Neural cell (in vitro differentiated cells): ENCODE measurements at regions not wholly inside any gene's neighbourhood (a gene's known extent, or its start where the extent isn't known, plus 50 kb on each side); places are given as distances from the start of the nearest gene placed in this dataset.

Source experiments
- H2AFZ ChIP-seq: fragments of 200-600, 300-800 bp; sonication (generic), shearing (Covaris generic); 2 replicates; pipeline ENCODE4 v1.6.0; 2014; ENCODE audit warnings: low read depth, mild to moderate bottlenecking, antibody characterized with exemption, low read length, moderate library complexity
- H3F3A ChIP-seq: fragments of 200-600 bp; shearing (Covaris generic); 2 replicates; pipeline ENCODE4 v1.6.1; 2016; ENCODE audit warnings: mild to moderate bottlenecking, moderate library complexity, mixed read lengths, antibody characterized with exemption, low read length; ENCODE audit not compliant: insufficient read depth, poor library complexity, severe bottlenecking
- H3K27ac ChIP-seq: fragments of 200-600, 300-800 bp; sonication (generic), shearing (Covaris generic); 2 replicates; pipeline ENCODE4 v1.5.1; 2014; ENCODE audit warnings: mild to moderate bottlenecking, low read length, moderate library complexity
- H3K27me3 ChIP-seq: fragments of 300-800, 200-600 bp; sonication (generic), shearing (Covaris generic); 2 replicates; pipeline ENCODE4 v1.6.0; 2014; ENCODE audit warnings: mild to moderate bottlenecking, low read depth, low read length, moderate library complexity; ENCODE audit not compliant: insufficient read depth
- H3K36me3 ChIP-seq: fragments of 300-800, 200-600 bp; sonication (generic), shearing (Covaris generic); 2 replicates; pipeline ENCODE4 v1.5.1; 2014; ENCODE audit warnings: mild to moderate bottlenecking, antibody characterized with exemption, low read length, moderate library complexity; ENCODE audit not compliant: insufficient read depth
- H3K4me2 ChIP-seq: fragments of 300-800, 200-600 bp; sonication (generic), shearing (Covaris generic); 2 replicates; pipeline ENCODE4 v1.6.0; 2014; ENCODE audit warnings: mild to moderate bottlenecking, low read length
- H3K4me3 ChIP-seq: fragments of 300-800, 200-600 bp; sonication (generic), shearing (Covaris generic); 2 replicates; pipeline ENCODE4 v1.5.1; 2014; ENCODE audit warnings: mild to moderate bottlenecking, low read length, moderate library complexity
- H3K79me2 ChIP-seq: fragments of 200-600 bp; shearing (Covaris generic); replicated peaks from 2 replicates; pipeline ENCODE4 v1.6.0; 2014; ENCODE audit warnings: mild to moderate bottlenecking, low read length, moderate library complexity; ENCODE audit not compliant: insufficient read depth
- H3K9ac ChIP-seq: fragments of 300-800, 200-600 bp; sonication (generic), shearing (Covaris generic); 2 replicates; pipeline ENCODE4 v1.6.1; 2016; ENCODE audit warnings: mild to moderate bottlenecking, low read length, mixed read lengths
- H3K9me2 ChIP-seq: fragments of 200-600 bp; shearing (Covaris generic); 2 replicates; pipeline ENCODE4 v1.6.1; 2016; ENCODE audit warnings: mild to moderate bottlenecking, low read length, mixed read lengths; ENCODE audit not compliant: insufficient read depth
- H3K9me3 ChIP-seq: fragments of 200-600, 300-800 bp; sonication (generic), shearing (Covaris generic); 2 replicates; pipeline ENCODE4 v1.6.1; 2016; ENCODE audit warnings: mild to moderate bottlenecking, mixed run types, low read length, moderate library complexity, mixed read lengths
- H4K20me1 ChIP-seq: fragments of 200-600 bp; shearing (Covaris generic); 2 replicates; pipeline ENCODE4 v1.6.1; 2016; ENCODE audit warnings: mild to moderate bottlenecking, mixed run types; ENCODE audit not compliant: insufficient read depth
- EP300 ChIP-seq: fragments of 450-650 bp; conservative IDR thresholded peaks from 2 replicates; pipeline ENCODE4 v1.6.1; 2014; ENCODE audit warnings: antibody characterized with exemption, mild to moderate bottlenecking, moderate library complexity; ENCODE audit not compliant: poor library complexity, severe bottlenecking
- EZH2 ChIP-seq: fragments of 200-600, 300-800 bp; shearing (Covaris generic), sonication (generic); IDR thresholded peaks from 2 replicates; pipeline ENCODE4 v1.6.1; 2014; ENCODE audit warnings: antibody characterized with exemption, low read length, borderline replicate concordance, mild to moderate bottlenecking; ENCODE audit not compliant: insufficient read depth, poor library complexity, severe bottlenecking
- MXI1 ChIP-seq: fragments of 450-650 bp; conservative IDR thresholded peaks from 2 replicates; pipeline ENCODE4 v1.6.1; 2014; ENCODE audit warnings: antibody characterized with exemption, mild to moderate bottlenecking; ENCODE audit not compliant: poor library complexity, severe bottlenecking
- POLR2AphosphoS5 ChIP-seq: IDR thresholded peaks from 2 replicates; pipeline ENCODE4 v1.6.1; 2012
- RAD21 ChIP-seq: fragments of 450-650 bp; conservative IDR thresholded peaks from 2 replicates; pipeline ENCODE4 v1.6.1; 2014; ENCODE audit warnings: antibody characterized with exemption, mild to moderate bottlenecking, moderate library complexity
- SMC3 ChIP-seq: fragments of 450-650 bp; conservative IDR thresholded peaks from 2 replicates; pipeline ENCODE4 v1.6.1; 2014; ENCODE audit warnings: antibody characterized with exemption, mild to moderate bottlenecking, moderate library complexity; ENCODE audit not compliant: poor library complexity
- TAF1 ChIP-seq: IDR thresholded peaks from 2 replicates; pipeline ENCODE4 v1.6.1; 2012; ENCODE audit warnings: low read depth
- TF ChIP-seq, protein P1 (sequence below): IDR thresholded peaks from 2 replicates; pipeline ENCODE4 v1.6.1; 2012; ENCODE audit warnings: borderline replicate concordance
- TF ChIP-seq, protein P2 (sequence below): fragments of 450-650 bp; IDR thresholded peaks from 2 replicates; pipeline ENCODE4 v1.5.1; 2014; ENCODE audit warnings: antibody characterized with exemption, mild to moderate bottlenecking, moderate library complexity; ENCODE audit not compliant: poor library complexity, severe bottlenecking

GRCh38 chr4:138604556-138604955 lies 362.4 kb upstream of the SLC7A11 start:
- Histone ChIP-seq H4K20me1 (no peaks in the 10 kb centered on the region), H3K36me3 (no peaks in the 10 kb centered on the region), H3K9ac (no peak overlapping the region), H3K4me3 (no peak overlapping the region), H3K79me2 (no peaks in the 10 kb centered on the region), H3K9me2 (no peaks in the 10 kb centered on the region), H2AFZ (no peak overlapping the region), H3K4me2 (no peak overlapping the region), H3K9me3 (peaks cover 3% of the 10 kb centered on the region), H3K27ac (no peak overlapping the region), H3K27me3 (no peaks in the 10 kb centered on the region), H3F3A (no peaks in the 10 kb centered on the region)
- no peak for TF ChIP-seq EP300
- TF ChIP-seq TAF1: no peak
- TF ChIP-seq RAD21: no peak
- no peak for TF ChIP-seq MXI1

- Histone ChIP-seq H3K4me3 (no peak overlapping the region), H2AFZ (no peak overlapping the region), H3K79me2 (no peaks in the 10 kb centered on the region)
These were observed 360.5 kb upstream of the SLC7A11 start for GRCh38 chr4:138602664-138603063.

GRCh38 chr4:138599965-138600364 lies 357.8 kb upstream of the SLC7A11 start:
- no peak overlapping the region for H3K4me2 ChIP-seq
- H4K20me1 ChIP-seq: no peaks in the 10 kb centered on the region
- H3K4me3 ChIP-seq: no peak overlapping the region
- H3K79me2 ChIP-seq: no peaks in the 10 kb centered on the region
- H3K9ac ChIP-seq: no peak overlapping the region
- no peaks in the 10 kb centered on the region for H3K27me3 ChIP-seq
- H2AFZ ChIP-seq: no peak overlapping the region
- no peak overlapping the region for H3K27ac ChIP-seq
- H3K9me3 ChIP-seq: peaks cover 3% of the 10 kb centered on the region
- H3F3A ChIP-seq: no peaks in the 10 kb centered on the region
- TF ChIP-seq RAD21: no peak
- H3K9me2 ChIP-seq: no peaks in the 10 kb centered on the region
- H3K36me3 ChIP-seq: no peaks in the 10 kb centered on the region

More at GRCh38 chr4:138602664-138603063, 360.5 kb upstream of the SLC7A11 start:
- Histone ChIP-seq H3F3A (no peaks in the 10 kb centered on the region), H3K36me3 (no peaks in the 10 kb centered on the region), H3K27me3 (no peaks in the 10 kb centered on the region), H3K27ac (no peak overlapping the region), H3K4me2 (no peak overlapping the region), H3K9ac (no peak overlapping the region), H3K9me3 (peaks cover 3% of the 10 kb centered on the region), H4K20me1 (no peaks in the 10 kb centered on the region), H3K9me2 (no peaks in the 10 kb centered on the region)
- TF ChIP-seq, protein P1, sequence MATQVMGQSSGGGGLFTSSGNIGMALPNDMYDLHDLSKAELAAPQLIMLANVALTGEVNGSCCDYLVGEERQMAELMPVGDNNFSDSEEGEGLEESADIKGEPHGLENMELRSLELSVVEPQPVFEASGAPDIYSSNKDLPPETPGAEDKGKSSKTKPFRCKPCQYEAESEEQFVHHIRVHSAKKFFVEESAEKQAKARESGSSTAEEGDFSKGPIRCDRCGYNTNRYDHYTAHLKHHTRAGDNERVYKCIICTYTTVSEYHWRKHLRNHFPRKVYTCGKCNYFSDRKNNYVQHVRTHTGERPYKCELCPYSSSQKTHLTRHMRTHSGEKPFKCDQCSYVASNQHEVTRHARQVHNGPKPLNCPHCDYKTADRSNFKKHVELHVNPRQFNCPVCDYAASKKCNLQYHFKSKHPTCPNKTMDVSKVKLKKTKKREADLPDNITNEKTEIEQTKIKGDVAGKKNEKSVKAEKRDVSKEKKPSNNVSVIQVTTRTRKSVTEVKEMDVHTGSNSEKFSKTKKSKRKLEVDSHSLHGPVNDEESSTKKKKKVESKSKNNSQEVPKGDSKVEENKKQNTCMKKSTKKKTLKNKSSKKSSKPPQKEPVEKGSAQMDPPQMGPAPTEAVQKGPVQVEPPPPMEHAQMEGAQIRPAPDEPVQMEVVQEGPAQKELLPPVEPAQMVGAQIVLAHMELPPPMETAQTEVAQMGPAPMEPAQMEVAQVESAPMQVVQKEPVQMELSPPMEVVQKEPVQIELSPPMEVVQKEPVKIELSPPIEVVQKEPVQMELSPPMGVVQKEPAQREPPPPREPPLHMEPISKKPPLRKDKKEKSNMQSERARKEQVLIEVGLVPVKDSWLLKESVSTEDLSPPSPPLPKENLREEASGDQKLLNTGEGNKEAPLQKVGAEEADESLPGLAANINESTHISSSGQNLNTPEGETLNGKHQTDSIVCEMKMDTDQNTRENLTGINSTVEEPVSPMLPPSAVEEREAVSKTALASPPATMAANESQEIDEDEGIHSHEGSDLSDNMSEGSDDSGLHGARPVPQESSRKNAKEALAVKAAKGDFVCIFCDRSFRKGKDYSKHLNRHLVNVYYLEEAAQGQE: no peak
- TF ChIP-seq SMC3: no peak

GRCh38 chr4:138598226-138598625 lies 356.1 kb upstream of the SLC7A11 start:
- Histone ChIP-seq H3K79me2 (no peaks in the 10 kb centered on the region), H2AFZ (no peak overlapping the region), H3K4me2 (no peak overlapping the region), H3K36me3 (no peaks in the 10 kb centered on the region), H3K9ac (no peak overlapping the region), H3K9me2 (no peaks in the 10 kb centered on the region), H4K20me1 (no peaks in the 10 kb centered on the region), H3K4me3 (no peak overlapping the region), H3F3A (no peaks in the 10 kb centered on the region), H3K27ac (no peak overlapping the region), H3K9me3 (peaks cover 3% of the 10 kb centered on the region), H3K27me3 (no peaks in the 10 kb centered on the region)
- TF ChIP-seq, protein P2, sequence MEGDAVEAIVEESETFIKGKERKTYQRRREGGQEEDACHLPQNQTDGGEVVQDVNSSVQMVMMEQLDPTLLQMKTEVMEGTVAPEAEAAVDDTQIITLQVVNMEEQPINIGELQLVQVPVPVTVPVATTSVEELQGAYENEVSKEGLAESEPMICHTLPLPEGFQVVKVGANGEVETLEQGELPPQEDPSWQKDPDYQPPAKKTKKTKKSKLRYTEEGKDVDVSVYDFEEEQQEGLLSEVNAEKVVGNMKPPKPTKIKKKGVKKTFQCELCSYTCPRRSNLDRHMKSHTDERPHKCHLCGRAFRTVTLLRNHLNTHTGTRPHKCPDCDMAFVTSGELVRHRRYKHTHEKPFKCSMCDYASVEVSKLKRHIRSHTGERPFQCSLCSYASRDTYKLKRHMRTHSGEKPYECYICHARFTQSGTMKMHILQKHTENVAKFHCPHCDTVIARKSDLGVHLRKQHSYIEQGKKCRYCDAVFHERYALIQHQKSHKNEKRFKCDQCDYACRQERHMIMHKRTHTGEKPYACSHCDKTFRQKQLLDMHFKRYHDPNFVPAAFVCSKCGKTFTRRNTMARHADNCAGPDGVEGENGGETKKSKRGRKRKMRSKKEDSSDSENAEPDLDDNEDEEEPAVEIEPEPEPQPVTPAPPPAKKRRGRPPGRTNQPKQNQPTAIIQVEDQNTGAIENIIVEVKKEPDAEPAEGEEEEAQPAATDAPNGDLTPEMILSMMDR: no peak
- no peak for TF ChIP-seq POLR2AphosphoS5
- TF ChIP-seq, protein P1: no peak
- TF ChIP-seq MXI1: no peak
- TF ChIP-seq SMC3: no peak
- TF ChIP-seq TAF1: no peak
- TF ChIP-seq EP300: no peak
- TF ChIP-seq EZH2: no peak
